H1 (cell line): ENCODE measurements at regions not wholly inside any gene's neighbourhood (a gene's known extent, or its start where the extent isn't known, plus 50 kb on each side); places are given as distances from the start of the nearest gene placed in this dataset.

ENCODE experiments used
- CTCF ChIA-PET: fragments of 300-600 bp; sonication (Branson Sonifier 250); formaldehyde crosslinking; loops from one replicate; lab custom pipeline; 2021; ENCODE audit not compliant: partially characterized antibody; lab: Charles Lee
- POLR2A ChIA-PET: fragments of 300-600 bp; sonication (Branson Sonifier 250); formaldehyde crosslinking; loops from one replicate; lab custom pipeline; 2021; ENCODE audit warnings: inconsistent platforms; ENCODE audit not compliant: partially characterized antibody; lab: Charles Lee
- DNase-seq, 2 experiments: peaks; one replicate each; pipeline versions ENCODE4 v3.0.0 to v3.0.0-alpha.2; 2010 to 2022; ENCODE audit warnings: low spot score in 2 of 2, low read depth in 1 of 2, mixed read lengths in 1 of 2
- FAIRE-seq: peaks from 2 replicates; lab custom pipeline; 2011; peaks lifted over from hg19 to GRCh38; lab: Jason Lieb, UNC
- H2AFZ ChIP-seq: 2 replicates; pipeline ENCODE4 v1.8.1; 2012; ENCODE audit warnings: low read length, inconsistent platforms
- H2AK5ac ChIP-seq: 2 replicates; pipeline ENCODE4 v1.6.1; 2013; ENCODE audit warnings: low read depth, low read length
- H2BK120ac ChIP-seq: replicated peaks from 2 replicates; pipeline ENCODE3; 2013; ENCODE audit warnings: low read depth, low read length, inconsistent platforms
- H2BK12ac ChIP-seq: 2 replicates; pipeline ENCODE4 v1.6.1; 2013; ENCODE audit warnings: low read depth, low read length
- H2BK15ac ChIP-seq: 2 replicates; pipeline ENCODE4 v1.6.1; 2013; ENCODE audit warnings: low read length
- H2BK20ac ChIP-seq: 2 replicates; pipeline ENCODE4 v1.6.1; 2013; ENCODE audit warnings: low read length
- H2BK5ac ChIP-seq: 2 replicates; pipeline ENCODE4 v1.6.1; 2013; ENCODE audit warnings: low read depth, low read length
- H3K14ac ChIP-seq: 2 replicates; pipeline ENCODE4 v1.6.1; 2013; ENCODE audit warnings: inconsistent platforms; ENCODE audit not compliant: insufficient read length
- H3K18ac ChIP-seq: 2 replicates; pipeline ENCODE4 v1.6.1; 2013; ENCODE audit warnings: low read length; ENCODE audit errors: extremely low read depth
- H3K23ac ChIP-seq: 2 replicates; pipeline ENCODE4 v1.6.1; 2013; ENCODE audit warnings: inconsistent platforms; ENCODE audit not compliant: insufficient read length
- H3K23me2 ChIP-seq: 2 replicates; pipeline ENCODE4 v1.6.1; 2013; ENCODE audit warnings: low read depth, low read length
- H3K27ac ChIP-seq: 2 replicates; pipeline ENCODE4 v1.6.1; 2011; ENCODE audit warnings: low read depth, low read length, inconsistent platforms
- H3K27me3 ChIP-seq, 4 experiments: replicated peaks in 1 of 4; 1 replicate in 1 of 4; 2 replicates in 3 of 4; pipeline versions ENCODE4 v1.6.1 to v1.8.1; 2011 to 2013; ENCODE audit warnings: low read length in 3 of 4, mild to moderate bottlenecking in 3 of 4, inconsistent platforms in 2 of 4, mixed read lengths in 2 of 4, moderate library complexity in 1 of 4; ENCODE audit not compliant: control insufficient read depth in 3 of 4, insufficient read depth in 3 of 4; ENCODE audit errors: extremely low read depth in 1 of 4
- H3K36me3 ChIP-seq, 4 experiments: 2 replicates each; pipeline versions ENCODE4 v1.6.1 to v1.8.1; 2011 to 2013; ENCODE audit warnings: mild to moderate bottlenecking in 4 of 4, low read length in 3 of 4, moderate library complexity in 2 of 4, control low read depth in 1 of 4, inconsistent platforms in 1 of 4; ENCODE audit not compliant: insufficient read depth in 4 of 4, control insufficient read depth in 2 of 4
- H3K4ac ChIP-seq: replicated peaks from 2 replicates; pipeline ENCODE3; 2013; ENCODE audit warnings: low read length, low read depth, mixed read lengths, inconsistent platforms; ENCODE audit not compliant: insufficient read length
- H3K4me1 ChIP-seq, 4 experiments: replicated peaks in 1 of 4; 1 replicate in 1 of 4; 2 replicates in 3 of 4; pipeline versions ENCODE4 v1.6.1 to v1.8.1; 2011 to 2013; ENCODE audit warnings: low read length in 3 of 4, inconsistent platforms in 2 of 4, mixed read lengths in 1 of 4; ENCODE audit not compliant: insufficient read depth in 4 of 4, control insufficient read depth in 3 of 4
- H3K4me2 ChIP-seq, 2 experiments: 2 replicates each; pipeline versions ENCODE4 v1.6.1 to v1.8.1; 2011 to 2013; ENCODE audit warnings: low read depth in 2 of 2, low read length in 2 of 2, control low read depth in 1 of 2, inconsistent platforms in 1 of 2, mild to moderate bottlenecking in 1 of 2; ENCODE audit not compliant: insufficient read depth in 1 of 2
- H3K4me3 ChIP-seq, 4 experiments: fragments of 200-600, 300-600 bp in 1 of 4; sonication (generic), shearing (Covaris generic), sonication (Bioruptor Twin) in 1 of 4; 2 replicates each; pipeline versions ENCODE4 v1.5.1 to v1.8.1; 2011 to 2016; ENCODE audit warnings: low read length in 4 of 4, low read depth in 3 of 4, control low read depth in 2 of 4, inconsistent platforms in 2 of 4, mild to moderate bottlenecking in 2 of 4, mixed read lengths in 1 of 4, moderate library complexity in 1 of 4; ENCODE audit not compliant: insufficient read depth in 2 of 4; ENCODE audit errors: extremely low read depth in 1 of 4
- H3K56ac ChIP-seq: replicated peaks from 2 replicates; pipeline ENCODE3; 2013; ENCODE audit warnings: low read depth, mild to moderate bottlenecking, mixed read lengths, low read length, inconsistent platforms; ENCODE audit not compliant: insufficient read length
- H3K79me1 ChIP-seq: 2 replicates; pipeline ENCODE4 v1.6.1; 2013; ENCODE audit warnings: low read depth, low read length, control low read depth
- H3K79me2 ChIP-seq, 2 experiments: 2 replicates each; pipeline versions ENCODE4 v1.6.1 to v1.8.1; 2012 to 2013; ENCODE audit warnings: low read length in 2 of 2, mild to moderate bottlenecking in 2 of 2, inconsistent platforms in 1 of 2; ENCODE audit not compliant: insufficient read depth in 2 of 2, control insufficient read depth in 1 of 2
- H3K9ac ChIP-seq, 4 experiments: replicated peaks in 1 of 4; 1 replicate in 1 of 4; 2 replicates in 3 of 4; pipeline versions ENCODE4 v1.6.1 to v1.8.1; 2011 to 2013; ENCODE audit warnings: low read depth in 3 of 4, low read length in 3 of 4, control low read depth in 2 of 4, mild to moderate bottlenecking in 2 of 4, moderate library complexity in 2 of 4, inconsistent platforms in 1 of 4; ENCODE audit errors: extremely low read depth in 1 of 4
- H3K9me3 ChIP-seq, 2 experiments: 2 replicates each; pipeline versions ENCODE4 v1.6.1 to v1.8.1; 2012 to 2013; ENCODE audit warnings: mild to moderate bottlenecking in 2 of 2, moderate library complexity in 2 of 2, control low read depth in 1 of 2, inconsistent platforms in 1 of 2, low read depth in 1 of 2, low read length in 1 of 2, mixed read lengths in 1 of 2; ENCODE audit not compliant: insufficient read depth in 2 of 2
- H4K20me1 ChIP-seq, 2 experiments: replicated peaks in 1 of 2; 2 replicates each; pipeline versions ENCODE3 to v1.8.1; 2011 to 2013; ENCODE audit warnings: inconsistent platforms in 2 of 2, low read length in 2 of 2, mild to moderate bottlenecking in 1 of 2; ENCODE audit not compliant: insufficient read depth in 2 of 2, control insufficient read depth in 1 of 2
- H4K5ac ChIP-seq: 2 replicates; pipeline ENCODE4 v1.6.1; 2013; ENCODE audit warnings: low read length, low read depth, mixed read lengths, inconsistent platforms; ENCODE audit not compliant: insufficient read length
- H4K8ac ChIP-seq: 2 replicates; pipeline ENCODE4 v1.8.0; 2013; ENCODE audit warnings: mild to moderate bottlenecking, moderate library complexity, low read length, inconsistent platforms; ENCODE audit not compliant: insufficient read depth; ENCODE audit errors: extremely low read depth
- H4K91ac ChIP-seq: replicated peaks from 2 replicates; pipeline ENCODE3; 2013; ENCODE audit warnings: low read length, mixed read lengths, inconsistent platforms; ENCODE audit not compliant: insufficient read length
- KDM5A ChIP-seq: fragments of 200-600 bp; IDR thresholded peaks from 2 replicates; pipeline ENCODE4 v1.7.1; 2012; ENCODE audit warnings: mild to moderate bottlenecking, low read length, inconsistent platforms, mixed read lengths
- NANOG ChIP-seq: IDR thresholded peaks from 2 replicates; pipeline ENCODE4 v1.6.1; 2011; ENCODE audit warnings: low read length, low read depth, mild to moderate bottlenecking, inconsistent platforms; ENCODE audit not compliant: insufficient read depth, poor library complexity, severe bottlenecking
- POU5F1 ChIP-seq: IDR thresholded peaks from 2 replicates; pipeline ENCODE4 v1.6.1; 2011; ENCODE audit warnings: low read depth, mild to moderate bottlenecking, low read length, moderate library complexity
- SAP30 ChIP-seq: fragments of 300-600 bp; sonication (generic); IDR thresholded peaks from 2 replicates; pipeline ENCODE4 v1.7.1; 2012; ENCODE audit warnings: low read length, moderate library complexity, mild to moderate bottlenecking, inconsistent platforms; ENCODE audit not compliant: insufficient read depth, insufficient replicate concordance
- TEAD4 ChIP-seq: IDR thresholded peaks from 2 replicates; pipeline ENCODE4 v1.6.1; 2012; ENCODE audit warnings: low read depth, low read length, inconsistent platforms, mixed read lengths
- WGBS, 2 experiments: shearing (Covaris generic) in 1 of 2; methylation state at CpG; one replicate each; pipeline versions ENCODE4 v1.1.6 to v1.1.7; 2013 to 2015; ENCODE audit warnings: low lambda C conversion rate in 2 of 2, mixed read lengths in 2 of 2, inconsistent platforms in 1 of 2, low coverage in 1 of 2, missing lambda C conversion rate in 1 of 2; ENCODE audit not compliant: insufficient replicate concordance in 2 of 2, insufficient coverage in 1 of 2, insufficient read length in 1 of 2; ENCODE audit errors: extremely low coverage in 1 of 2, missing lambda C conversion rate in 1 of 2; 5-methylcytosine and 5-hydroxymethylcytosine counted together

DNA sequence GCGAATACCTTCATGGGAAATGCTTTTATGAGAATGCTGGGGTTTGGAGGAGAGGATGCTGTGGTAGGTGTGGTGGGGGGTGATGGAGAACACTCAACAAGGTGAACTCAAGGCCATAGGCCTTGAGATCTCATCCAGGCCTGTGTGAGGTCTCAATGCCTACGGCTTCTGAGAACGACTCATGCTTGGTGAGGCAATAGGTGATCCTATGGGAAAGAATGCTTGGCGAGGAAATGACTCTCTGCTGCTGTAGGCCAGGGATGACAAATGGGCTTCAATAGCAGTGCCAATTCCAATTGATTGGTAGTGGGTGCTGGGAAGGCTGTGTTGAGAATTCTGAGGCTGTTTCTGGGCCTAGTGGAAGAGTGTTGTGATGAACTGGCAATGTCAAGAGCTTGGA lies 280.2 kb upstream of the CLINT1 start:
- Histone ChIP-seq H3K9ac (no peak overlapping the region), H3K27me3 (no peaks in the 10 kb centered on the region), H2BK120ac (no peak overlapping the region), H3K4me1 (peaks cover 0 to 8% (median 4%) of the 10 kb centered on the region in 4 experiments; a peak in 2 of 7 replicates), H3K79me1 (no peaks in the 10 kb centered on the region), H3K4ac (no peak overlapping the region), H3K23me2 (no peaks in the 10 kb centered on the region), H3K4me3 (no peak overlapping the region), H4K5ac (no peak overlapping the region), H3K27ac (no peak overlapping the region), H3K18ac (no peak overlapping the region), H3K56ac (no peak overlapping the region), H3K79me2 (no peaks in the 10 kb centered on the region), H3K23ac (no peak overlapping the region)
- ChIA-PET POLR2A (no interaction called here), CTCF (interaction anchor here (1.4 kb wide), 1 partner anchor 993 kb away, joined by 6 read pairs; no protein-coding TSS in a partner anchor)
- WGBS, 2 experiments: 95% methylated on average over 4 of the region's 4 CpGs; no CpG with 5 or more reads in 1 of the 2 experiments
- no peak for FAIRE-seq
- no peak for DNase-seq
- TF ChIP-seq SAP30 (no peak), TEAD4 (no peak), KDM5A (no peak), POU5F1 (no peak), NANOG (no peak)
- TF ChIP-seq, all 59 proteins: peak for 0
- no peak overlapping the region for H3K14ac ChIP-seq
- H2BK15ac ChIP-seq: no peak overlapping the region
- H2BK12ac ChIP-seq: no peak overlapping the region
- H2AFZ ChIP-seq: no peak overlapping the region
- no peak overlapping the region; the same call in 1 of the 2 replicates for H2BK5ac ChIP-seq
- H3K4me2 ChIP-seq: no peak overlapping the region
- H3K36me3 ChIP-seq: no peaks in the 10 kb centered on the region
- no peaks in the 10 kb centered on the region for H4K20me1 ChIP-seq
- no peaks in the 10 kb centered on the region for H3K9me3 ChIP-seq
- no peak overlapping the region for H4K91ac ChIP-seq
- no peak overlapping the region; the same call in 1 of the 2 replicates for H4K8ac ChIP-seq
- H2AK5ac ChIP-seq: no peak overlapping the region
- no peak overlapping the region for H2BK20ac ChIP-seq
